22Rv1 (cell line): ENCODE measurements at regions not wholly inside any gene's neighbourhood (a gene's known extent, or its start where the extent isn't known, plus 50 kb on each side); places are given as distances from the start of the nearest gene placed in this dataset.

Experiments
- CTCF ChIP-seq: fragments of 450-650 bp; IDR thresholded peaks from 2 replicates; pipeline ENCODE4 v1.5.1; 2017; ENCODE audit warnings: mild to moderate bottlenecking
- ZFX ChIP-seq: fragments of 450-650 bp; IDR thresholded peaks from 2 replicates; pipeline ENCODE4 v1.6.1; 2017; ENCODE audit warnings: antibody characterized with exemption, borderline replicate concordance

- no peak for TF ChIP-seq CTCF
- no peak for TF ChIP-seq ZFX
Measured at GRCh38 chr13:58946274-58946673, 1217.5 kb downstream of the DIAPH3 start.
